Nephron (organoid): ENCODE measurements at regions not wholly inside any gene's neighbourhood (a gene's known extent, or its start where the extent isn't known, plus 50 kb on each side); places are given as distances from the start of the nearest gene placed in this dataset.
"Not testable (repeated sequence)": the region's sequence is repeated elsewhere in the genome, so short reads cannot be mapped to it uniquely, and the experiment has no call there.

Experiments
- H3K27ac Mint-ChIP-seq, 3 experiments: 2 replicates each; pipeline ENCODE4 v1.8.0; 2020; ENCODE audit warnings: mixed read lengths in 3 of 3, mild to moderate bottlenecking in 2 of 3, moderate library complexity in 1 of 3
- H3K27me3 Mint-ChIP-seq: 2 replicates; pipeline ENCODE4 v1.8.0; 2021; ENCODE audit warnings: low read depth, mild to moderate bottlenecking, moderate library complexity, mixed read lengths
- H3K36me3 Mint-ChIP-seq: 2 replicates; pipeline ENCODE4 v1.8.0; 2020; ENCODE audit warnings: low read depth, mixed read lengths
- H3K4me1 Mint-ChIP-seq: 2 replicates; pipeline ENCODE4 v1.8.0; 2020; ENCODE audit warnings: mixed read lengths
- H3K4me3 Mint-ChIP-seq, 3 experiments: 2 replicates each; pipeline ENCODE4 v1.8.0; 2020; ENCODE audit warnings: mild to moderate bottlenecking in 3 of 3, mixed read lengths in 3 of 3, moderate library complexity in 2 of 3
- H3K9me3 Mint-ChIP-seq: 2 replicates; pipeline ENCODE4 v1.8.0; 2020; ENCODE audit warnings: mixed read lengths
- TF ChIP-seq, protein P1 (sequence below), 3 experiments: fragments of 200-600 bp; sonication (generic); IDR thresholded peaks; one replicate each; pipeline ENCODE4 v1.5.0; 2021; ENCODE audit warnings: antibody characterized with exemption in 3 of 3; ENCODE audit not compliant: unreplicated experiment in 3 of 3

DNA sequence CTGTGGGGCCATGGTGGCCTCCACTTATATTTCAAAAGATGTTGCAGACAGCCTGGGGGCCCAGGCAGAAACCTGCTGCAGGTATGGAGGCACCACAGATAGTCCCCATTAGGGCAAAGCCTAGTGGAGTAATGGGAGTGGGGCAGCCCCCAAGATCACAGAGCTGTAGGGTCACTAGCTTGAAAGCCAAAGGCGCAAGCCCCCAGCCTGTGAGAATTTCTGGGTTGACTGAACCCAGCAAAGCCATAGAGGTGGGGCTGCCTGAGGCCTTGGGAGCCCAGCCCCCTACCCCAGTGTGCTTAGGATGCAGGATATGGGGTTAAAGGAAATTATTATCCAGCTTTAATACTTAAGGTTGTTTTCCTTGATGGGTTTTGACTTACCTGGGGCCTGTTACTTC, 165.3 kb upstream of the FBN2 start:
- Mint-ChIP-seq H3K4me3 (no peak overlapping the region), H3K9me3 (no peaks in the 10 kb centered on the region), H3K27me3 (no peaks in the 10 kb centered on the region), H3K27ac (no peak overlapping the region), H3K36me3 (no peaks in the 10 kb centered on the region), H3K4me1 (peaks cover 27% of the 10 kb centered on the region)
- TF ChIP-seq, protein P1, sequence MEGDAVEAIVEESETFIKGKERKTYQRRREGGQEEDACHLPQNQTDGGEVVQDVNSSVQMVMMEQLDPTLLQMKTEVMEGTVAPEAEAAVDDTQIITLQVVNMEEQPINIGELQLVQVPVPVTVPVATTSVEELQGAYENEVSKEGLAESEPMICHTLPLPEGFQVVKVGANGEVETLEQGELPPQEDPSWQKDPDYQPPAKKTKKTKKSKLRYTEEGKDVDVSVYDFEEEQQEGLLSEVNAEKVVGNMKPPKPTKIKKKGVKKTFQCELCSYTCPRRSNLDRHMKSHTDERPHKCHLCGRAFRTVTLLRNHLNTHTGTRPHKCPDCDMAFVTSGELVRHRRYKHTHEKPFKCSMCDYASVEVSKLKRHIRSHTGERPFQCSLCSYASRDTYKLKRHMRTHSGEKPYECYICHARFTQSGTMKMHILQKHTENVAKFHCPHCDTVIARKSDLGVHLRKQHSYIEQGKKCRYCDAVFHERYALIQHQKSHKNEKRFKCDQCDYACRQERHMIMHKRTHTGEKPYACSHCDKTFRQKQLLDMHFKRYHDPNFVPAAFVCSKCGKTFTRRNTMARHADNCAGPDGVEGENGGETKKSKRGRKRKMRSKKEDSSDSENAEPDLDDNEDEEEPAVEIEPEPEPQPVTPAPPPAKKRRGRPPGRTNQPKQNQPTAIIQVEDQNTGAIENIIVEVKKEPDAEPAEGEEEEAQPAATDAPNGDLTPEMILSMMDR (IDR thresholded peaks at IDR 0.05; ENCODE audit: unreplicated experiment in 3 of 3) = no peak

DNA sequence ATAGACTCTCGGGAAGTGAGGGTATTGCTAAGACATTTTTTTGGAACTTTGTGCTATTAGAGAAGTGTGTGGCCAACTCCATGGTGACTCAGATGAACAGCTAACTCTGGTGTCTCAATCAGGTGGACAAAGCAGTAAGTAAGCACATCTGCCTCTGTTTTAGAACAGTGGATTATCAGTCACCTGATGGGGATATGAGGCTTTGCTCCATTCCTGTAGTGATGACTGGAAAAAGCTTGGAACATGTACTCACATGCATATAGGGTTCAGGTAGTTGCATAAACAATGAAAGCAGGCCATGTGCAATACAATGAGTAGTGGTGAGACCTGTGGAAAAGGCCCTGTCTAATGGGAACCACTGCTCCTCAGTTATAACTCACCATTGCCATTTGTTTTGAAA, 168.2 kb upstream of the FBN2 start:
- H3K27me3 Mint-ChIP-seq = no peaks in the 10 kb centered on the region
- H3K9me3 Mint-ChIP-seq = no peaks in the 10 kb centered on the region
- H3K27ac Mint-ChIP-seq = no peak overlapping the region
- H3K36me3 Mint-ChIP-seq = no peaks in the 10 kb centered on the region
- H3K4me1 Mint-ChIP-seq = peaks cover 6% of the 10 kb centered on the region
- TF ChIP-seq, protein P1 (IDR thresholded peaks at IDR 0.05; ENCODE audit: unreplicated experiment in 3 of 3) = no peak
- no peak overlapping the region for H3K4me3 Mint-ChIP-seq

DNA sequence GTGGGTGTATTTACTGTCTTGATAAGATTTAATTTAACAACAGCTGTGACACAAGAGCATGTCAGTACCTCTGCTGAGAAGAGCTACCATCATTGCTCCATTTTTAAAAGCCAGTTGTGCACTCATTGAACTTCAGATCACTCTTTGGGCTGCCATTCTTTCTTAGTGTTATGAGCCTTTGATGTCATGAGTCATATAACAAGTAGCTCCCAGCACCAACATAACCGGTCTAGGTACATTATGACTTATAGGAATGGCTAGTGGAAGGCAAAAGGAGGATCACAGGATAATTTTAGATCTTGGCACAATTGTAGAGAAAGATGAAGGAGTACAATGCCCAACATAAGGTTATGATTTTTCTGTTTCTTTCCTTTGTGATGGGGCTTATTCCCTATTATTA, 170.8 kb upstream of the FBN2 start:
- H3K9me3 Mint-ChIP-seq = peaks cover 8% of the 10 kb centered on the region
- H3K36me3 Mint-ChIP-seq = no peaks in the 10 kb centered on the region
- H3K27ac Mint-ChIP-seq = no peak overlapping the region
- no peaks in the 10 kb centered on the region for H3K4me1 Mint-ChIP-seq
- TF ChIP-seq, protein P1 (IDR thresholded peaks at IDR 0.05; ENCODE audit: unreplicated experiment in 3 of 3) = no peak
- H3K27me3 Mint-ChIP-seq = no peaks in the 10 kb centered on the region
- no peak overlapping the region for H3K4me3 Mint-ChIP-seq

DNA sequence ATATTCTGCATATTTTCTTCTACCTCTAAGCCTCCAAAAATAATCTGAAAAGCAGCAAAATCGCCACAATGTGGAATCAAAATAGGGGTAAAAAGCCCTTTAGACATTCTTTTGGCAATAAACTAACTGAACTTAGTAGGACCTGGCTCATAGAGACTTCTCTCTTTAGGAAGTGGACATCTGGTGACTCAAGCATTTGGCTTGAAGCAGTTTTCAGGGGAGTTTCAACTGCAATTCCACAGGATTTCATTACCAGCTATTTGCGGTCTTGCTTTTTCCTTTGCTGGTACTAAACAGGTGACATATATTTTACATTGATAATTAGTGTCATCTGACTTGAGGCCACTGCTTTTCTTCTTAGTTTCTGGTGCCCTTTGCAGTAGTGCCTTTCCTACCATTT, 173.2 kb upstream of the FBN2 start:
- TF ChIP-seq, protein P1 (IDR thresholded peaks at IDR 0.05; ENCODE audit: unreplicated experiment in 3 of 3) = no peak
- Mint-ChIP-seq H3K9me3 (peaks cover 8% of the 10 kb centered on the region), H3K27ac (no peak overlapping the region), H3K27me3 (no peaks in the 10 kb centered on the region), H3K36me3 (no peaks in the 10 kb centered on the region), H3K4me1 (no peaks in the 10 kb centered on the region), H3K4me3 (no peak overlapping the region)

DNA sequence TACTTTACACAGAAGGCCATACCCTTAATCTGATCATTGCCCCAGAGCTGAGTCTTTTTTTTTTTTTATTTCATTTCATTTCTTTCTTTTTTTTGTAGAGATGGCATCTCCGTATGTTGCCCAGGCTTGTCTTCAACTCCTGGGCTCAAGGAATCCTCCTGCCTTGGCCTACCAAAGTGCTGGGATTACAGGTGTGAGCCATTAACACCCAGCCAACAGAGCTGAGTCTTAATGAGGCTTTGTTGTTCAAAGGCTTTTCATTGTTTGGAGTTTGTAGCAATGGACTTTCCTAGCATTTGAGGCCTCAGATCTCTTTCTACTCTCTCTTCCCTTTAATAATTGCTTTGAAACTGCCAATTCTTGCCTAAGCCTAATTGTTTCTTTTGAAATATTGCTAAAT, 176.5 kb upstream of the FBN2 start:
- Mint-ChIP-seq H3K27me3 (no peaks in the 10 kb centered on the region), H3K27ac (no peak overlapping the region), H3K9me3 (peaks cover 8% of the 10 kb centered on the region), H3K36me3 (no peaks in the 10 kb centered on the region), H3K4me3 (no peak overlapping the region), H3K4me1 (no peaks in the 10 kb centered on the region)
- TF ChIP-seq, protein P1 (IDR thresholded peaks at IDR 0.05; ENCODE audit: unreplicated experiment in 3 of 3) = no peak

DNA sequence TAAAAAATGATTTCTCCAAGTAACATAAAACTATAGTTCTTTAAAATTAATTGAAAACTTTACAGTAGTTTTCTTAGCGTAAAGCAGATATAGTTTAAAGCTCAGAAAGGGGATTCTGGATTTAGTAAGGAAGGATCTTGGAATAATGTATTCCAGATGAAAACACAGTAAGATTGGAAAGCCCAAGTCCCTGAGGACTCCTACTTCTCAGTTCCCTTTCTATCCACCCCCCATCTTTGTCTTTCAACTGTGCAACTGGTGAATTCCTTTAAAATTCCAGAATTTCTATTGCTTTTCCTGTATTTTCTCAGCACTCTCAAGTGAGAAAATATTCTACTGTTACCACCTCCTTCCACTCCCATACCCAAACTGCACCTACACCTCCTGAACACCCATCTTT, 184.5 kb upstream of the FBN2 start:
- H3K4me1 Mint-ChIP-seq = no peaks in the 10 kb centered on the region
- H3K9me3 Mint-ChIP-seq = no peaks in the 10 kb centered on the region
- no peak overlapping the region for H3K27ac Mint-ChIP-seq
- TF ChIP-seq, protein P1 (IDR thresholded peaks at IDR 0.05; ENCODE audit: unreplicated experiment in 3 of 3) = no peak
- H3K36me3 Mint-ChIP-seq = no peaks in the 10 kb centered on the region
- H3K27me3 Mint-ChIP-seq = no peaks in the 10 kb centered on the region
- H3K4me3 Mint-ChIP-seq = no peak overlapping the region

DNA sequence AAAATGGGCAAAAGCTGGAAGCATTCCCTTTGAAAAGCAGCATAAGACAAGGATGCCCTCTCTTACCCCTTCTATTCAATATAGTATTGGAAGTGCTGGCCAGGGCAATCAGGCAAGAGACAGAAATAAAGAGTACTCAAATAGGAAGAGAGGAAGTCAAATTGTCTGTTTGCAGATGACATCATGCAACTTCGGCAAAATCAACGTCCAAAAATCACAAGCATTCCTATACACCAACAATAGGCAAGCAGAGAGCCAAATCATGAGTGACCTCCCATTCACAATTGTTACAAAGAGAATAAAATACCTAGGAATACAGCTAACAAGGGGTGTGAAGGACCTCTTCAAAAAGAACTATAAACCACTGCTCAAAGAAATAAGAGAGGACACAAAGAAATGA, 192.0 kb upstream of the FBN2 start:
- H3K4me3 Mint-ChIP-seq, H3K9me3 Mint-ChIP-seq, H3K27me3 Mint-ChIP-seq, H3K27ac Mint-ChIP-seq, H3K4me1 Mint-ChIP-seq, H3K36me3 Mint-ChIP-seq: not testable (repeated sequence)

DNA sequence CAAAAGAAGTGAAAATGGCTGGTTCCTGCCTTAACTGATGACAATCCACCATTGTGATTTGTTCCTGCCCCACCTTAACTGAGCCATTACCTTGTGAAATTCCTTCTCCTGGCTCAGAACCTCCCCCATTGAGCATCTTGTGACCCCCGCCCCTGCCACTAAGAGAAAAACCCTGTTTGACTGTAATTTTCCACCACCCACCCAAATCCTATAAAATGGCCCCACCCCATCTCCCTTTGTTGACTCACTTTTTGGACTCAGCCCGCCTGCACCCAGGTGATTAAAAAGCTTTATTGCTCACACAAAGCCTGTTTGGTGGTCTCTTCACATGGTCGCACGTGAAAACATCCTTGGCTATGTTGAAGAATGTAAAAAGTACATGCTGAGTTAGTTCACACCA, 197.6 kb upstream of the FBN2 start:
- H3K4me3 Mint-ChIP-seq, H3K27me3 Mint-ChIP-seq, H3K27ac Mint-ChIP-seq, H3K9me3 Mint-ChIP-seq, H3K4me1 Mint-ChIP-seq, H3K36me3 Mint-ChIP-seq: not testable (repeated sequence)
